ENCODE measurements at regions not wholly inside any gene's neighbourhood (a gene's known extent, or its start where the extent isn't known, plus 50 kb on each side); places are given as distances from the start of the nearest gene placed in this dataset.
"Not testable (repeated sequence)": the region's sequence is repeated elsewhere in the genome, so short reads cannot be mapped to it uniquely, and the experiment has no call there.

GRCh38 chr6:26818640-26819225 lies 159.2 kb upstream of the ZNF322 start:
- CTCF ChIA-PET; H3K36me3 Mint-ChIP-seq (ENCODE audit: low read depth); DNase-seq; H3K27me3 Mint-ChIP-seq; intact Hi-C loops (cut with DNase I, micrococcal nuclease); H3K9me3 Mint-ChIP-seq (ENCODE audit: low read depth); H3K4me1 Mint-ChIP-seq; H3K4me3 Mint-ChIP-seq; POLR2A ChIA-PET; H3K27ac Mint-ChIP-seq; ATAC-seq: not testable (repeated sequence)

GRCh38 chr6:26827965-26828364 lies 168.4 kb upstream of the ZNF322 start:
- intact Hi-C loops (cut with DNase I, micrococcal nuclease); H3K27ac Mint-ChIP-seq; H3K4me1 Mint-ChIP-seq; DNase-seq; H3K9me3 Mint-ChIP-seq (ENCODE audit: low read depth); POLR2A ChIA-PET; H3K4me3 Mint-ChIP-seq; H3K27me3 Mint-ChIP-seq; H3K36me3 Mint-ChIP-seq (ENCODE audit: low read depth); ATAC-seq; CTCF ChIA-PET: not testable (repeated sequence)

GRCh38 chr6:26829480-26829879 lies 169.9 kb upstream of the ZNF322 start:
- CTCF ChIA-PET: not testable (repeated sequence)

GRCh38 chr6:26830992-26831391 lies 171.4 kb upstream of the ZNF322 start:
- H3K27me3 Mint-ChIP-seq; intact Hi-C loops (cut with DNase I, micrococcal nuclease); H3K9me3 Mint-ChIP-seq (ENCODE audit: low read depth); ATAC-seq; CTCF ChIA-PET; POLR2A ChIA-PET; H3K36me3 Mint-ChIP-seq (ENCODE audit: low read depth); DNase-seq; H3K4me3 Mint-ChIP-seq; H3K27ac Mint-ChIP-seq; H3K4me1 Mint-ChIP-seq: not testable (repeated sequence)

More at GRCh38 chr6:26829480-26829879, 169.9 kb upstream of the ZNF322 start:
- ATAC-seq; H3K27me3 Mint-ChIP-seq; intact Hi-C loops (cut with DNase I, micrococcal nuclease); DNase-seq; H3K4me1 Mint-ChIP-seq; POLR2A ChIA-PET; H3K27ac Mint-ChIP-seq; H3K36me3 Mint-ChIP-seq (ENCODE audit: low read depth); H3K4me3 Mint-ChIP-seq; H3K9me3 Mint-ChIP-seq (ENCODE audit: low read depth): not testable (repeated sequence)

- H3K9me3 Mint-ChIP-seq (ENCODE audit: low read depth); H3K4me3 Mint-ChIP-seq; H3K4me1 Mint-ChIP-seq; H3K27me3 Mint-ChIP-seq; intact Hi-C loops (cut with DNase I, micrococcal nuclease); H3K27ac Mint-ChIP-seq; DNase-seq; CTCF ChIA-PET; POLR2A ChIA-PET; ATAC-seq; H3K36me3 Mint-ChIP-seq (ENCODE audit: low read depth): not testable (repeated sequence)
Measured at GRCh38 chr6:26835707-26836106, 176.2 kb upstream of the ZNF322 start.

- DNase-seq; H3K27me3 Mint-ChIP-seq; H3K4me3 Mint-ChIP-seq; intact Hi-C loops (cut with DNase I, micrococcal nuclease); H3K9me3 Mint-ChIP-seq (ENCODE audit: low read depth); ATAC-seq; H3K27ac Mint-ChIP-seq; POLR2A ChIA-PET; H3K4me1 Mint-ChIP-seq; CTCF ChIA-PET; H3K36me3 Mint-ChIP-seq (ENCODE audit: low read depth): not testable (repeated sequence)
Measured at GRCh38 chr6:26836657-26837056, 177.1 kb upstream of the ZNF322 start.

GRCh38 chr6:26844823-26845222 lies 185.3 kb upstream of the ZNF322 start:
- POLR2A ChIA-PET, DNase-seq: not testable (repeated sequence)

GRCh38 chr6:26857289-26857688 lies 197.7 kb upstream of the ZNF322 start:
- H3K4me3 Mint-ChIP-seq; H3K36me3 Mint-ChIP-seq (ENCODE audit: low read depth); POLR2A ChIA-PET; H3K4me1 Mint-ChIP-seq; CTCF ChIA-PET; DNase-seq; intact Hi-C loops (cut with DNase I, micrococcal nuclease); ATAC-seq; H3K27me3 Mint-ChIP-seq; H3K9me3 Mint-ChIP-seq (ENCODE audit: low read depth); H3K27ac Mint-ChIP-seq: not testable (repeated sequence)

More at GRCh38 chr6:26844823-26845222, 185.3 kb upstream of the ZNF322 start:
- CTCF ChIA-PET; H3K36me3 Mint-ChIP-seq (ENCODE audit: low read depth); ATAC-seq; H3K27ac Mint-ChIP-seq; H3K9me3 Mint-ChIP-seq (ENCODE audit: low read depth); intact Hi-C loops (cut with DNase I, micrococcal nuclease); H3K27me3 Mint-ChIP-seq; H3K4me3 Mint-ChIP-seq; H3K4me1 Mint-ChIP-seq: not testable (repeated sequence)

GRCh38 chr6:26859067-26859770 lies 199.7 kb upstream of the ZNF322 start:
- DNase-seq; H3K4me3 Mint-ChIP-seq; H3K36me3 Mint-ChIP-seq (ENCODE audit: low read depth); H3K4me1 Mint-ChIP-seq; ATAC-seq; H3K27me3 Mint-ChIP-seq; CTCF ChIA-PET; POLR2A ChIA-PET; intact Hi-C loops (cut with DNase I, micrococcal nuclease); H3K9me3 Mint-ChIP-seq (ENCODE audit: low read depth); H3K27ac Mint-ChIP-seq: not testable (repeated sequence)

GRCh38 chr6:26859771-26860163 lies 200.2 kb upstream of the ZNF322 start:
- DNase-seq; H3K4me3 Mint-ChIP-seq; H3K36me3 Mint-ChIP-seq (ENCODE audit: low read depth); ATAC-seq; H3K4me1 Mint-ChIP-seq; H3K27me3 Mint-ChIP-seq; intact Hi-C loops (cut with DNase I, micrococcal nuclease); POLR2A ChIA-PET; H3K27ac Mint-ChIP-seq; CTCF ChIA-PET; H3K9me3 Mint-ChIP-seq (ENCODE audit: low read depth): not testable (repeated sequence)

- H3K4me3 Mint-ChIP-seq; DNase-seq; CTCF ChIA-PET; POLR2A ChIA-PET; H3K27ac Mint-ChIP-seq; H3K4me1 Mint-ChIP-seq; intact Hi-C loops (cut with DNase I, micrococcal nuclease); ATAC-seq; H3K36me3 Mint-ChIP-seq (ENCODE audit: low read depth); H3K27me3 Mint-ChIP-seq; H3K9me3 Mint-ChIP-seq (ENCODE audit: low read depth): not testable (repeated sequence)
Measured at GRCh38 chr6:26861913-26862312, 202.4 kb upstream of the ZNF322 start.

- DNase-seq; H3K27me3 Mint-ChIP-seq; H3K27ac Mint-ChIP-seq; H3K36me3 Mint-ChIP-seq (ENCODE audit: low read depth); intact Hi-C loops (cut with DNase I, micrococcal nuclease); H3K9me3 Mint-ChIP-seq (ENCODE audit: low read depth); CTCF ChIA-PET; H3K4me1 Mint-ChIP-seq; H3K4me3 Mint-ChIP-seq; POLR2A ChIA-PET; ATAC-seq: not testable (repeated sequence)
Measured at GRCh38 chr6:26863641-26864040, 204.1 kb upstream of the ZNF322 start.

All from activated CD4-positive, alpha-beta T cell treated with anti-CD3 and anti-CD28 coated beads for 36 hours (primary cell).